Panc1 (cell line): ENCODE measurements at regions not wholly inside any gene's neighbourhood (a gene's known extent, or its start where the extent isn't known, plus 50 kb on each side); places are given as distances from the start of the nearest gene placed in this dataset.

Source experiments
- ATAC-seq: fragments of 200-7000 bp; cut with Tn5 transposase; 2 replicates; pipeline ENCODE4 v1.9.1; 2020; ENCODE audit warnings: mild to moderate bottlenecking, moderate library complexity
- BruUV-seq: library from RNA; stranded (reverse); fragments of 400-500 nt; replicated peaks from 2 replicates; lab custom pipeline; 2021; lab: Mats Ljungman, UMichigan
- CTCF ChIA-PET: fragments of 300-600 bp; sonication (Branson Sonifier 250); formaldehyde crosslinking; loops from one replicate; lab custom pipeline; 2022; ENCODE audit warnings: antibody characterized with exemption; lab: Charles Lee
- POLR2A ChIA-PET: fragments of 300-600 bp; sonication (Branson Sonifier 250); formaldehyde crosslinking; loops from one replicate; lab custom pipeline; 2022; ENCODE audit warnings: antibody characterized with exemption; lab: Charles Lee
- DNase-seq: peaks from one replicate; pipeline ENCODE4 v3.0.0-alpha.2; 2010; ENCODE audit warnings: low read depth, low spot score
- H3K27ac ChIP-seq: 2 replicates; pipeline ENCODE4 v1.5.1; 2011; ENCODE audit warnings: mild to moderate bottlenecking, low read length, inconsistent platforms
- H3K27me3 ChIP-seq: fragments of 200-500 bp; sonication (Bioruptor generic); 2 replicates; pipeline ENCODE4 v1.6.0; 2014; ENCODE audit warnings: low read length, inconsistent platforms; ENCODE audit not compliant: control insufficient read depth, insufficient read depth
- H3K36me3 ChIP-seq: fragments of 200-500 bp; sonication (Bioruptor generic); 2 replicates; pipeline ENCODE4 v1.5.1; 2014; ENCODE audit warnings: inconsistent platforms, mild to moderate bottlenecking, low read length, moderate library complexity; ENCODE audit not compliant: control insufficient read depth, insufficient read depth
- H3K4me1 ChIP-seq: 2 replicates; pipeline ENCODE4 v1.5.1; 2011; ENCODE audit warnings: inconsistent platforms, mild to moderate bottlenecking, low read length, moderate library complexity; ENCODE audit not compliant: control insufficient read depth, insufficient read depth
- H3K4me3 ChIP-seq, 2 experiments: 2 replicates each; pipeline ENCODE4 v1.5.1; 2011 to 2012; ENCODE audit warnings: low read depth in 2 of 2, low read length in 2 of 2, mild to moderate bottlenecking in 2 of 2, inconsistent platforms in 1 of 2, moderate library complexity in 1 of 2
- H3K9me3 ChIP-seq: fragments of 200-500 bp; sonication (Bioruptor generic); 2 replicates; pipeline ENCODE4 v1.5.1; 2014; ENCODE audit warnings: low read depth, mild to moderate bottlenecking, inconsistent platforms, low read length, moderate library complexity; ENCODE audit not compliant: control insufficient read depth, insufficient read depth
- CTCF ChIP-seq: fragments of 450-650 bp; IDR thresholded peaks from 2 replicates; pipeline ENCODE4 v1.5.1; 2017; ENCODE audit warnings: mild to moderate bottlenecking
- POLR2AphosphoS5 ChIP-seq: IDR thresholded peaks from 2 replicates; pipeline ENCODE4 v1.6.1; 2012; ENCODE audit warnings: mild to moderate bottlenecking, low read depth, low read length, moderate library complexity
- REST ChIP-seq, 2 experiments: IDR thresholded peaks; 2 replicates each; pipeline ENCODE4 v1.6.1; 2011 to 2012; ENCODE audit warnings: low read depth in 2 of 2, control low read depth in 1 of 2, low read length in 1 of 2, mild to moderate bottlenecking in 1 of 2, moderate library complexity in 1 of 2; ENCODE audit not compliant: insufficient read depth in 1 of 2
- SIN3A ChIP-seq: IDR thresholded peaks from 2 replicates; pipeline ENCODE4 v1.6.1; 2012; ENCODE audit warnings: low read depth, mild to moderate bottlenecking, low read length, moderate library complexity, borderline replicate concordance; ENCODE audit not compliant: insufficient read depth
- TCF7L2 ChIP-seq: IDR thresholded peaks from 2 replicates; pipeline ENCODE4 v1.6.1; 2011; ENCODE audit warnings: mild to moderate bottlenecking, low read depth, low read length, inconsistent platforms
- in situ Hi-C: cut with HindIII; loops from 2 replicates; pipeline ENCODE4 v1.10.0; 2016; ENCODE audit warnings: low sequenced_read_pairs, low pct_unique_long_range_greater_than_20kb
- intact Hi-C: fragments of 100-400 bp; cut with micrococcal nuclease; formaldehyde crosslinking; loops from one replicate; pipeline ENCODE4 v1.10.0; 2022; ENCODE audit not compliant: unreplicated experiment

- Histone ChIP-seq H3K4me1 (no peaks in the 10 kb centered on the region), H3K27me3 (no peaks in the 10 kb centered on the region), H3K9me3 (no peaks in the 10 kb centered on the region), H3K36me3 (no peaks in the 10 kb centered on the region), H3K27ac (no peak overlapping the region), H3K4me3 (no peak overlapping the region)
- intact Hi-C loops (no loop called here), in situ Hi-C loops (no loop called here)
- CTCF ChIA-PET: no interaction called here
- TF ChIP-seq CTCF: no peak
- TF ChIP-seq SIN3A: no peak
- no peak for TF ChIP-seq REST (IDR thresholded peaks at IDR 0.05; ENCODE audit: insufficient read depth in 1 of 2, low read depth in 2 of 2, low read length in 1 of 2)
- no peak for TF ChIP-seq POLR2AphosphoS5
- POLR2A ChIA-PET: no interaction called here
- DNase-seq (no peak), ATAC-seq (no peak)
- BruUV-seq: no TSS peak
Measured at GRCh38 chr10:83045731-83046130, 1093.6 kb upstream of the GHITM start.

- intact Hi-C loops: no loop called here
- ChIA-PET POLR2A (no interaction called here), CTCF (no interaction called here)
- in situ Hi-C loops: no loop called here
- Histone ChIP-seq H3K36me3 (no peaks in the 10 kb centered on the region), H3K9me3 (no peaks in the 10 kb centered on the region), H3K4me3 (no peak overlapping the region), H3K27me3 (no peaks in the 10 kb centered on the region), H3K27ac (no peak overlapping the region), H3K4me1 (no peaks in the 10 kb centered on the region)
- DNase-seq (no peak), ATAC-seq (no peak)
- no TSS peak for BruUV-seq
- TF ChIP-seq SIN3A (no peak), CTCF (peak; percentile 8; the same call in 1 of the 2 replicates)
Measured at GRCh38 chr10:83050815-83051214, 1088.5 kb upstream of the GHITM start.

GRCh38 chr10:83062871-83063270 lies 1076.4 kb upstream of the GHITM start:
- no peak for DNase-seq
- ChIA-PET CTCF (no interaction called here), POLR2A (no interaction called here)
- intact Hi-C loops (no loop called here), in situ Hi-C loops (no loop called here)
- no peak overlapping the region for H3K27ac ChIP-seq
- no peaks in the 10 kb centered on the region for H3K27me3 ChIP-seq
- H3K9me3 ChIP-seq: no peaks in the 10 kb centered on the region
- no peaks in the 10 kb centered on the region for H3K36me3 ChIP-seq
- H3K4me1 ChIP-seq: no peaks in the 10 kb centered on the region
- TF ChIP-seq REST (IDR thresholded peaks at IDR 0.05; ENCODE audit: insufficient read depth in 1 of 2, low read depth in 2 of 2, low read length in 1 of 2): no peak
- no peak for TF ChIP-seq POLR2AphosphoS5
- no peak for TF ChIP-seq CTCF
- TF ChIP-seq SIN3A: no peak
- no peak for TF ChIP-seq TCF7L2
- no TSS peak for BruUV-seq
- no peak overlapping the region for H3K4me3 ChIP-seq
- no peak for ATAC-seq
